GM19467 (cell line): ENCODE measurements at regions not wholly inside any gene's neighbourhood (a gene's known extent, or its start where the extent isn't known, plus 50 kb on each side); places are given as distances from the start of the nearest gene placed in this dataset.
"Not testable (repeated sequence)": the region's sequence is repeated elsewhere in the genome, so short reads cannot be mapped to it uniquely, and the experiment has no call there.

ENCODE experiments used
- ATAC-seq: cut with Tn5 transposase; IDR thresholded peaks from one replicate; pipeline ENCODE4 v1.9.1; 2021; ENCODE audit warnings: mild to moderate bottlenecking, moderate library complexity; ENCODE audit not compliant: unreplicated experiment

DNA sequence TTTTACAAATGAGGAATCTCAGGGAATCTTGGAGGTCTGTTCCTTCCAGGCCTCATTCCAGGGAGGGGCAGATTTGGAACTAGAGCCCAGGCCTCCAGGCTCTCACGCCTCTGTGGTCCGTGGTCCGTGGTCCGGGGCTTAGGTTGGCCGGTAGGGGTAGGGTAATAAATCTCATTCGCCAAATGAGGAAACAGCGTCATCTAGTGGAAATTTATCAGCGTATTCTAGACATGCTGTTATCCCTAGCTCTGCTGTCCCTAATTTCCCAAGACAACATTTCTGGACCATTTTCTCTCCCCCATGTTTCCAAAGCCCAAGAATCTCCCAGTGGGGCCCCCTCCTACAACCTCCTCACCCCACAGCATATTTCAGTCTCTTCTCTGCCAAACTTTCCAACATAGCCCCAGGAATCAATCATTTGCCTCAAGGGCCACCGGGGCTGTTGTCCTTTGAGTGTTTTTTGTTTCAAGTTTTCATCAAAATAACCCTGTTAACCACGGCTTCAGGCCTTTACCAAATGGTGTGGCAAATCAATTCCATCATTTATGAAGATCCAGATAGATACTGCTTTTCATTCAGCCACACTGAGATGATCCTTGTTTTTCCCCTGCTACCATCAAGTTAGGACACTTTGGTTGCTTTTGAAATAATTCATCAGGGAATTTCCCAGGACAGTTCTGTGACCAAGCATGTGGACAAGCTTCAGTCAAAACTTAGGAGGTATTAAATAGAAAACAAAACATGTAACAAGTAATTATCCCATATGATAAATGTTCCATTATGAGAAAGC, 126.8 kb downstream of the ALDH8A1 start:
- ATAC-seq, result peak; percentile 73

GRCh38 chr6:134821928-134822864, 127.7 kb downstream of the ALDH8A1 start:
- ATAC-seq, result no peak

- no peak for ATAC-seq
Measured at GRCh38 chr6:134821397-134821796, 128.5 kb downstream of the ALDH8A1 start.

DNA sequence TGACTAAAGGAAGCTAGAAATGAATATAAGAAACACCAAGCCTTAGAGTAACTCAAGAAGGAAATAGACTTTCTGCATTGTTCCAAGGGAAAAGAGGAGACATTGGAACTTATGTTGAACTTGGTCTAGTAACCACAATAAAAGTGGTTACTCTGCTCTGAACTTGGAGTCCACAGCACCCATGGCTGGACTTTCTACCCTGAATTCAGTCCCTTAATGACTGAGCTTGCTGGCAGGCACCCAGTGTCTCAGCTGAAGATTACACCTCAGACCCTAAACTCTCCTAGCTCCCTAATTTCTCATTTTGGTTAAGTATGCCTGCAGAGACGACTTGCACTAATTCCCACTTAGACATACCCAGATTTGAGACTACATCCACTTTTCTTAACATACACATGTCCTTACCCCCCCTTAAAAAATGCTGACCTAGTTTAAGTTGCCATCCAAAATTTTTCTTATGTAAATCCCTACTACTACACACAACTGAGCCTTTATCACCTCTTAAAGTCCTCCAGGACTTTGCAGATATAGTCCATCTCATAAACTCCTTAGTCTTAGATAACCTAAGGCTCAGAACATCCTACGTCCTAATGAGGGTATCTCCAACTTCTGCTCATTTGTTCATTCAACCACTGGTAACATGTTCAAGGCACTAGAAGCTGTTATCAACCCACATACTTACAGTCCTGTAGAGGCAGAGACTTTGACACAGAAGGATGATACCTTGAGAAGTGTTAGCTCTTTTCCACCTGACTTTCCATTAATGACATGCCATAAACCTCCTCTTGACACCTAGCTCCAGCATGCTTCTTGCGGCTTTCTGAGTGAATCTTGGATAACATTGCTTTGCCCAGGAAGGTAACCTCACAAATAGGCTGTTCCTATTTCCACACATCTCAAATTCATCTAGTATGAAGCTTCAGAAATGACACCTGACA, 129.8 kb downstream of the ALDH8A1 start:
- no peak for ATAC-seq

- no peak for ATAC-seq
Measured at GRCh38 chr6:134819236-134819635, 130.7 kb downstream of the ALDH8A1 start.

DNA sequence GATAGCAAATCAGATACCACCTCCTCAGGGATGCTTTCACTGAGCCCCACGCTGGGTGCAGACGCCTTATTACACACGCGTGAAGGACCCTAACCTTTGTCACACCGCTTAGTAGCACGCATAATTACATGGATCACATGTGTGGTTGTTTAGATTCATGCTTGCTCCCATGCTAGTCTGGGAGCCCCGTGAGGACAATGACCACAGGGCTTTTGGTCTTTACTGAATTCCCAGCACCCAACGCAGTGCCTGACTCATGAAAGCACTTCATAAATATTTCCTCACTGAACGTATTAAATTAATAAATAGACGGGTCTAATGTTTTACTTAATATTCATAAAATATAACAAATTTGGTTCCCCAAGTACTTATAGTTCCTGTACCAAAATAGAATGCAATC, 132.5 kb downstream of the ALDH8A1 start:
- ATAC-seq, result no peak

- ATAC-seq, result no peak
Measured at GRCh38 chr6:134816780-134817179, 133.1 kb downstream of the ALDH8A1 start.

DNA sequence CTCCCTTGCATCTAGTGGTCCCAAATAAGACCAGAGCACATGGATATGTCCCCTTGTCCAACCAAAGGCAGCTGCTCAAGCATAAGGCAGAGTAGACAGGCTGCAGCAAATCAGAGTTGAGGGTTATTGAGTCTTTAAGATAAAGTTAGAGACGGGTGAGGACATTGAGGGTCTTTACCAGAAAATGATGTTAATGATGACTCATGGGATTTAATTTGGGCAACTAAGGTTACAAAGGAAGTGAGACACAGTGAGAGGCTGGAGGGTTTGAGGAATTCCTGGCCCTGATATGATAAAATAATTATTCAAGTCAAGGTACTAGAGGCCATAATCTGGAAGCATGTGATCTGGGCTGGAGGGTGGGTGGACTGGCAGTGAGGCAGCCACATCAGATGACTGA, 133.6 kb downstream of the ALDH8A1 start:
- ATAC-seq, result no peak

GRCh38 chr6:134814076-134814695, 135.7 kb downstream of the ALDH8A1 start:
- ATAC-seq, result no peak

DNA sequence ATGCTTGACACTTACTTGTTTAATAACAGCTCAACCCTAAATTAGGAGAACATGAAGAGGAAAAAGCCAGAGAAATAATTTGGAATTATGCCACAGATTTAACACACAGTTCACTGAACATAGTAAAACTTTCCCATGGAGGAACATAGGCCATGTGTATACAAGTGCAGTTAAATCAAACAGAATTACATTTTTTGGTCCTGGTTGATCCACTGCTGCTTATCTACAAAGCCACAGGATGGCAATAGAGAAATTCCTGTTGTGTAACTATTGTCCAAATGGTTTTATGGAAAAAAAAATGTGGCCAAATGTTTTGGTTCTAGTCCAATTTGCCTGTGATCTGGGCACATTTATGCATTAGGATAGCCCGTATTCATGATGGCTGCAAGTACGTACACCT, 136.8 kb downstream of the ALDH8A1 start:
- no peak for ATAC-seq

GRCh38 chr6:134810402-134810801, 139.5 kb downstream of the ALDH8A1 start:
- ATAC-seq, result no peak

DNA sequence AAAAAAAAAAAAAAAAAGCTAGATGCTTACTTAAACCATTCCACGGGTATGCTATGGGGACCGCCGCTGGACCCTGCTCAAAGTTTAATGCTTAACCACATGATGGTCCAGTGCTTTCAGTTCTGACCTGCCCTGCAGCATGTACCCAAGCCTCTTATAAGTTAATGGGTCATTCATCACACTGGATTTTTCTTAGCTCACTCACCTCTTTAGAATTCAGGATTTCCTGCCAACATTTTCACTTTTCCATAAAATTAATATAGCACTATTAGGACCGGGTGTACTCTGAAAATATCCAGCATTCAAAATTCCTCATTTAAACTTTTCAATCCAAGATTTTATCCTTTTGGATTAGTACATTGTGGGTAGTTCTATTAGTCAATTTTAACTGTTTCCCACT, 140.8 kb downstream of the ALDH8A1 start:
- ATAC-seq, result no peak

DNA sequence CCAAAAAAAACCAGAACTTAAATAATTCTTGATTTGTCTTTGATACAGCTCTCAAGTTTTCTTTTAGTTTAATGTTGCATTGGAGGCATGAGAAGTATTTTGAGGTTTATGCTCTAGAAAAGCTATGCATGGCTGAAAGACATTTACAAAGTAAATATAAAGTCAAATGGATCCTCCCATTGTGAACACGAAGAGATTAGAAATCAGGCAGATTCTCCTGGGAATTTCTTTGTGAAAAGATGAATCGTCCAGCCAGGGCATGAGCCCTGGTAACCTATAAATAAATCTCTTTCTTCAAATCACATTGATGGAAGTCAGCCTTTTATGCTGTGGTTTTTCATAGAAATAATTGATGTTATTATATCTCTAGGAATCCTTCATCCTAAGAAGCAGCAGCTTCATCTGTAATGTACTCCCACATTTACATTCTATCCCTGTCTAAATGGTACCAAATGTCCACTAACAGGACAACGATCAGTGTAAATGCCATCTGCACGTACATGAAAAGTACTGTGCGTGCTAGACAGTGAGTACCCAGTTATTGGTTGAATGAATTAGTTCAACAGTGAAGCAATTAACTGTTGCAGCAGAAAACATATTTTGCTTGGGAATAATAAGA, 143.6 kb downstream of the ALDH8A1 start:
- no peak for ATAC-seq

GRCh38 chr6:134805168-134805567, 144.7 kb downstream of the ALDH8A1 start:
- ATAC-seq, result no peak

DNA sequence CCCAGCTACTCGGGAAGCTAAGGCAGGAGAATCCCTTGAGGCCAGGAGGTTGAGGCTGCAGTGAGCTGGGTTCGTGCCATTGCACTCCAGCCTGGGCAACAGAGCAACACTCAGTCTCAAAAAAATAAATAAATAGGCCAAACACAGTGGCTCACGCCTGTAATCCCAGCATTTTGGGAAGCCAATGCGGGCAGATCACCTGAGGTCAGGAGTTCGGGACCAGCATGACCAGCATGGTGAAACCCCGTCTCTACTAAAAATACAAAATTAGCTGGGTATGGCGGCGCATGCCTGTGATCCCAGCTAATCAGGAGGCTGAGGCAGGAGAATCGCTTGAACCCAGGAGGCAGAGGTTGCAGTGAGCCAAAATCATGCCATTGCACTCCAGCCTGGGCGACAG, 145.6 kb downstream of the ALDH8A1 start:
- not testable (repeated sequence) for ATAC-seq

DNA sequence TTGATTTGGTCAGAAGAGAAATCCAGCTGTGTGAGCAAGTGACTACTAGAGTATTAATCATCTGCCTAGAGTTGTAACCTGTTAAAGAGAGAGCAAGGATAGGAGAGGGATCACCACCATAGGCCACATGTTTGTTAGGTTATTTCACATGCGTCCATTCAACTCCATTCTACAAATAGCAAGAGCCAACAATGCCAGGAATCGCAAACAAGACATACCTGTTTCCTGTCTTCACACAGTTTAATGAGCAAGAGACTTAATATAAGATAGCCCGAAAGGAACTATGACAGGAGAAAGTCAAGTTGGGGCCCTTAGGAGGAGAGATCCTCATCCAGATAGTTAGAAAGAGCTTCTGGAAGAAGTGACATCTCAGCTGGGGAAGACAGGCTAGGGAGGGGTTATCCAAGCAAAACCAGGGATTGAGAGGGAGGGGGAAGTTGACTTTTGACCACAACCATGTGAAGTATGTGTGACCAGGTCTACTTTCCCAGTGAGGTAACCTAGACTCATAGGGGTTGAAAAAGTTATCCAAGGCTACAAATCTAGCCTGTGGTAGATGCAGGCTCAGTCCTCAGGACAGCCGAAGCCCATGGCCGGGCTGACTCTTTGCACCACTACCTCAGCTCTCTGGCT, 147.4 kb downstream of the ALDH8A1 start:
- no peak for ATAC-seq

GRCh38 chr6:134797400-134798113, 152.3 kb downstream of the ALDH8A1 start:
- ATAC-seq, result no peak

DNA sequence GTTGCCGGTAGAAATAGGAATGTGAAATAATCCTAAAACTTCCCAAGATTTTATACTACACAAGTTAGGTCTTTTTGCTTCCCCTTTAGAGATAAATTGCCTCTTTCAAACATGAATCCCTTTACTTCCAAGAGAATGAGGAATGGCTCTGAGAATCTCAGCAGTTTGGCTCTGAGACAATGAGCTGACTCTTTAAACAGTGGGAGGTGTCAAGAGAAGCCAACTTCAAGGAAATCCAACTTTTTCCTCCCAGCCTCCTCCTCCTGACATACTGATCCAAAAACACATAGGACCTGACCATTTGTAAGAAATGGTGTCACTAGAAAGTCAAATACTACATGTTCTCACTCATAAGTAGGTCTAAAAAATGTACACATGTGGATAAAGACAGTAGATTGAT, 154.2 kb downstream of the ALDH8A1 start:
- no peak for ATAC-seq

DNA sequence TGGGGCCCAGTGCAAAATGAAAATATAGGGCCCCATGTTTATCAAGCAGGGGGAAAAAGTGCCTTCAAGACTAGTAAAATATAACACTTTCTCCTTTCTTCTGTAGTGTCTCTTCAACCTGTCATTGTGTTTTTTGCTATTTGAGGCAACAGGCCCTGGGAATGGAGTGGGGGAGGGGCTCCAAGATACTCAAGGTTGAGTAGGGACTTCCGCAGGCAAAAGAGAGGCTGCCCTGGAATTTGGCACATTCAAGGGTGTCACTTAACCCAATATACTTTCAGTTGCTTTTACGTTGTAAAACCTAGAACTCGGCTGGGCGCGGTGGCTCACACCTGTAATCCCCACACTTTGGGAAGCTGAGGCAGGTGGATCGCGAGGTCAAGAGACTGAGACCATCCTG, 154.9 kb downstream of the ALDH8A1 start:
- ATAC-seq, result no peak
